ENCODE measurements at regions not wholly inside any gene's neighbourhood (a gene's known extent, or its start where the extent isn't known, plus 50 kb on each side); places are given as distances from the start of the nearest gene placed in this dataset.

GRCh38 chr2:16275131-16275530, 334.8 kb downstream of the MYCN start:
- no peak for DNase-seq (ENCODE audit: low spot score)

GRCh38 chr2:16273111-16273510, 332.8 kb downstream of the MYCN start:
- DNase-seq (ENCODE audit: low spot score) = no peak

- DNase-seq (ENCODE audit: low spot score) = no peak
Observed at GRCh38 chr2:16272038-16272788, 331.9 kb downstream of the MYCN start.

GRCh38 chr2:16271231-16271896, 331.0 kb downstream of the MYCN start:
- no peak for DNase-seq (ENCODE audit: low spot score)

GRCh38 chr2:16270441-16270840, 330.1 kb downstream of the MYCN start:
- no peak for DNase-seq (ENCODE audit: low spot score)

GRCh38 chr2:16268301-16269000, 328.1 kb downstream of the MYCN start:
- DNase-seq (ENCODE audit: low spot score) = no peak

GRCh38 chr2:16266571-16266970, 326.2 kb downstream of the MYCN start:
- no peak for DNase-seq (ENCODE audit: low spot score)

- no peak for DNase-seq (ENCODE audit: low spot score)
Observed at GRCh38 chr2:16264931-16265540, 324.7 kb downstream of the MYCN start.

- no peak for DNase-seq (ENCODE audit: low spot score)
Observed at GRCh38 chr2:16264491-16264890, 324.1 kb downstream of the MYCN start.

GRCh38 chr2:16263241-16263890, 323.0 kb downstream of the MYCN start:
- DNase-seq (ENCODE audit: low spot score) = no peak

GRCh38 chr2:16262526-16263178, 322.3 kb downstream of the MYCN start:
- no peak for DNase-seq (ENCODE audit: low spot score)

- no peak for DNase-seq (ENCODE audit: low spot score)
Observed at GRCh38 chr2:16261791-16262190, 321.4 kb downstream of the MYCN start.

GRCh38 chr2:16261071-16261470, 320.7 kb downstream of the MYCN start:
- no peak for DNase-seq (ENCODE audit: low spot score)

GRCh38 chr2:16260041-16260830, 319.9 kb downstream of the MYCN start:
- DNase-seq (ENCODE audit: low spot score) = no peak

- DNase-seq (ENCODE audit: low spot score) = no peak
Observed at GRCh38 chr2:16259010-16259409, 318.7 kb downstream of the MYCN start.

GRCh38 chr2:16258350-16258749, 318.0 kb downstream of the MYCN start:
- DNase-seq (ENCODE audit: low spot score) = no peak

GRCh38 chr2:16257322-16258028, 317.1 kb downstream of the MYCN start:
- DNase-seq (ENCODE audit: low spot score) = no peak

- no peak for DNase-seq (ENCODE audit: low spot score)
Observed at GRCh38 chr2:16256601-16257321, 316.4 kb downstream of the MYCN start.

GRCh38 chr2:16255120-16255519, 314.8 kb downstream of the MYCN start:
- no peak for DNase-seq (ENCODE audit: low spot score)
